Endothelial cell of umbilical vein (primary cell): ENCODE measurements at regions not wholly inside any gene's neighbourhood (a gene's known extent, or its start where the extent isn't known, plus 50 kb on each side); places are given as distances from the start of the nearest gene placed in this dataset.

ENCODE experiments used
- EZH2 ChIP-seq: IDR thresholded peaks from 2 replicates; pipeline ENCODE4 v1.6.1; 2012; ENCODE audit warnings: borderline replicate concordance, low read depth, mild to moderate bottlenecking, moderate library complexity, low read length, inconsistent platforms; ENCODE audit not compliant: severe bottlenecking
- FOS ChIP-seq: IDR thresholded peaks from 2 replicates; pipeline ENCODE4 v1.6.1; 2011; ENCODE audit warnings: mild to moderate bottlenecking, low read length, moderate library complexity, borderline replicate concordance; ENCODE audit not compliant: insufficient read depth
- GATA2 ChIP-seq: IDR thresholded peaks from 2 replicates; pipeline ENCODE4 v1.7.0; 2011; ENCODE audit warnings: low read depth, mild to moderate bottlenecking, moderate library complexity, mixed read lengths, low read length; ENCODE audit not compliant: insufficient read length, insufficient read depth
- JUN ChIP-seq: IDR thresholded peaks from 2 replicates; pipeline ENCODE4 v1.6.1; 2011; ENCODE audit warnings: borderline replicate concordance, low read depth; ENCODE audit not compliant: insufficient read length, insufficient read depth
- MYC ChIP-seq: IDR thresholded peaks from one replicate; pipeline ENCODE4 v1.6.1; 2011; ENCODE audit warnings: mild to moderate bottlenecking, low read depth, low read length
- POLR2A ChIP-seq: IDR thresholded peaks from 2 replicates; pipeline ENCODE4 v1.6.1; 2012; ENCODE audit warnings: low read depth, mild to moderate bottlenecking, control low read depth, low read length
- POLR2AphosphoS5 ChIP-seq: IDR thresholded peaks from 2 replicates; pipeline ENCODE4 v1.6.1; 2012; ENCODE audit warnings: low read depth, mild to moderate bottlenecking, control low read depth, low read length, moderate library complexity; ENCODE audit not compliant: insufficient read depth
- TF ChIP-seq, protein P1 (sequence below), 2 donors: IDR thresholded peaks; 1 replicate in 1 of 2; 2 replicates in 1 of 2; pipeline ENCODE4 v1.5.1; 2011; ENCODE audit warnings: low read length in 2 of 2, mild to moderate bottlenecking in 2 of 2, moderate library complexity in 2 of 2, control low read depth in 1 of 2, inconsistent platforms in 1 of 2, low read depth in 1 of 2; ENCODE audit not compliant: insufficient read depth in 1 of 2; ENCODE audit errors: extremely low read depth in 1 of 2
- TF ChIP-seq, protein P2 (sequence below): IDR thresholded peaks from 2 replicates; pipeline ENCODE4 v1.6.1; 2011; ENCODE audit not compliant: insufficient read depth, insufficient read length

DNA sequence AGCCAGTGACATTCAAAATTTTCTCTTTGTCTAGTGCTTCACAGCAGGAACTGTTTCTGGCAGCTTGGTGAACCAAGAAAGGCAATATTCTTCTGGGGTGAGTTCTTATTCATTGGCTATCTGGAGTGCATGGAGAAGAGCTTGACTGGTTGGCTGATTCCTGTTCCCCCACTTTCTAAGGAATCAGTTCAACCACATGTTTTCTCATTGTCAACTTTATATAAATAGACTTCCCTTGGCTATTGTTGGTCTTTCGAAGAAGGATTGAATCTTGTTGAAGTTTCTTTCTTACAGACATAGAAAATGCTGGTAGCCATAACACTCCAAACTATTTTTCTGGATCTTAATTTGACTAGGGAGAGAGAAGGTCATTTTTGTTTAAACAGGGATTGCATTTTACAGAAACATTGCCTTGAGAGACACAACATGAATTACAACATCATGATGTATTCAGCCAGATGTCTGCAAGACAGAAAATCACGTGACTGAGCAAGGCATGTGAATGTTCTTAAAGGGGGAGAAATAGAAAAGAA lies 85.2 kb downstream of the EDNRB start:
- TF ChIP-seq, protein P1, sequence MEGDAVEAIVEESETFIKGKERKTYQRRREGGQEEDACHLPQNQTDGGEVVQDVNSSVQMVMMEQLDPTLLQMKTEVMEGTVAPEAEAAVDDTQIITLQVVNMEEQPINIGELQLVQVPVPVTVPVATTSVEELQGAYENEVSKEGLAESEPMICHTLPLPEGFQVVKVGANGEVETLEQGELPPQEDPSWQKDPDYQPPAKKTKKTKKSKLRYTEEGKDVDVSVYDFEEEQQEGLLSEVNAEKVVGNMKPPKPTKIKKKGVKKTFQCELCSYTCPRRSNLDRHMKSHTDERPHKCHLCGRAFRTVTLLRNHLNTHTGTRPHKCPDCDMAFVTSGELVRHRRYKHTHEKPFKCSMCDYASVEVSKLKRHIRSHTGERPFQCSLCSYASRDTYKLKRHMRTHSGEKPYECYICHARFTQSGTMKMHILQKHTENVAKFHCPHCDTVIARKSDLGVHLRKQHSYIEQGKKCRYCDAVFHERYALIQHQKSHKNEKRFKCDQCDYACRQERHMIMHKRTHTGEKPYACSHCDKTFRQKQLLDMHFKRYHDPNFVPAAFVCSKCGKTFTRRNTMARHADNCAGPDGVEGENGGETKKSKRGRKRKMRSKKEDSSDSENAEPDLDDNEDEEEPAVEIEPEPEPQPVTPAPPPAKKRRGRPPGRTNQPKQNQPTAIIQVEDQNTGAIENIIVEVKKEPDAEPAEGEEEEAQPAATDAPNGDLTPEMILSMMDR (IDR thresholded peaks at IDR 0.05; ENCODE audit: extremely low read depth in 1 of 2, insufficient read depth in 1 of 2, low read depth in 1 of 2, low read length in 2 of 2), result no peak
- TF ChIP-seq GATA2 (no peak), EZH2 (no peak), JUN (no peak), POLR2A (no peak), POLR2AphosphoS5 (no peak), MYC (no peak), FOS (no peak)
- TF ChIP-seq, protein P2, sequence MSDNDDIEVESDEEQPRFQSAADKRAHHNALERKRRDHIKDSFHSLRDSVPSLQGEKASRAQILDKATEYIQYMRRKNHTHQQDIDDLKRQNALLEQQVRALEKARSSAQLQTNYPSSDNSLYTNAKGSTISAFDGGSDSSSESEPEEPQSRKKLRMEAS, result no peak
